Ramos (cell line): ENCODE measurements at regions not wholly inside any gene's neighbourhood (a gene's known extent, or its start where the extent isn't known, plus 50 kb on each side); places are given as distances from the start of the nearest gene placed in this dataset.
"Not testable (repeated sequence)": the region's sequence is repeated elsewhere in the genome, so short reads cannot be mapped to it uniquely, and the experiment has no call there.

ENCODE experiments used
- in situ Hi-C: fragments of 300-500 bp; cut with MboI; formaldehyde crosslinking; loops from one replicate; pipeline ENCODE4 v1.14.3; 2022; ENCODE audit warnings: low sequenced_read_pairs; ENCODE audit not compliant: unreplicated experiment

- in situ Hi-C loops: not testable (repeated sequence)
These were observed 104.1 kb downstream of the SMIM20 start for GRCh38 chr4:26017961-26018700.

- in situ Hi-C loops: no loop called here
These were observed 106.2 kb downstream of the SMIM20 start for GRCh38 chr4:26020083-26020668.

GRCh38 chr4:26020881-26021280 is 106.9 kb downstream of the SMIM20 start:
- in situ Hi-C loops: no loop called here

GRCh38 chr4:26021417-26022345 is 107.7 kb downstream of the SMIM20 start:
- in situ Hi-C loops: no loop called here

GRCh38 chr4:26022346-26023202 is 108.6 kb downstream of the SMIM20 start:
- in situ Hi-C loops: no loop called here

GRCh38 chr4:26023203-26023972 is 109.4 kb downstream of the SMIM20 start:
- in situ Hi-C loops: no loop called here

GRCh38 chr4:26024079-26024478 is 110.1 kb downstream of the SMIM20 start:
- in situ Hi-C loops: no loop called here

GRCh38 chr4:26028133-26028792 is 114.2 kb downstream of the SMIM20 start:
- in situ Hi-C loops: no loop called here

- in situ Hi-C loops: no loop called here
These were observed 115.0 kb downstream of the SMIM20 start for GRCh38 chr4:26028793-26029567.

- in situ Hi-C loops: no loop called here
These were observed 115.6 kb downstream of the SMIM20 start for GRCh38 chr4:26029568-26030131.

- in situ Hi-C loops: no loop called here
These were observed 116.2 kb downstream of the SMIM20 start for GRCh38 chr4:26030260-26030667.

- in situ Hi-C loops: no loop called here
These were observed 116.8 kb downstream of the SMIM20 start for GRCh38 chr4:26030780-26031179.

- in situ Hi-C loops: no loop called here
These were observed 117.7 kb downstream of the SMIM20 start for GRCh38 chr4:26031704-26032103.

GRCh38 chr4:26032142-26032541 is 118.1 kb downstream of the SMIM20 start:
- in situ Hi-C loops: no loop called here

GRCh38 chr4:26032630-26033317 is 118.8 kb downstream of the SMIM20 start:
- in situ Hi-C loops: no loop called here

GRCh38 chr4:26033389-26033788 is 119.4 kb downstream of the SMIM20 start:
- in situ Hi-C loops: no loop called here

GRCh38 chr4:26034849-26035248 is 120.8 kb downstream of the SMIM20 start:
- in situ Hi-C loops: no loop called here
